GM12892 (cell line): ENCODE measurements at regions not wholly inside any gene's neighbourhood (a gene's known extent, or its start where the extent isn't known, plus 50 kb on each side); places are given as distances from the start of the nearest gene placed in this dataset.

ENCODE experiments used
- DNase-seq: peaks from one replicate; pipeline ENCODE4 v3.0.0; 2011; ENCODE audit not compliant: insufficient read length
- FAIRE-seq: peaks from 2 replicates; lab custom pipeline; 2011; peaks lifted over from hg19 to GRCh38; lab: Jason Lieb, UNC
- POLR2A ChIP-seq: IDR thresholded peaks from 2 replicates; pipeline ENCODE4 v1.6.1; 2011; ENCODE audit warnings: low read depth, low read length, control low read depth
- POLR2AphosphoS5 ChIP-seq: IDR thresholded peaks from 2 replicates; pipeline ENCODE4 v1.6.1; 2011; ENCODE audit warnings: low read depth, low read length, control low read depth
- TAF1 ChIP-seq: IDR thresholded peaks from 2 replicates; pipeline ENCODE4 v1.6.1; 2011; ENCODE audit warnings: low read depth, mild to moderate bottlenecking, control low read depth, low read length, borderline replicate concordance

DNA sequence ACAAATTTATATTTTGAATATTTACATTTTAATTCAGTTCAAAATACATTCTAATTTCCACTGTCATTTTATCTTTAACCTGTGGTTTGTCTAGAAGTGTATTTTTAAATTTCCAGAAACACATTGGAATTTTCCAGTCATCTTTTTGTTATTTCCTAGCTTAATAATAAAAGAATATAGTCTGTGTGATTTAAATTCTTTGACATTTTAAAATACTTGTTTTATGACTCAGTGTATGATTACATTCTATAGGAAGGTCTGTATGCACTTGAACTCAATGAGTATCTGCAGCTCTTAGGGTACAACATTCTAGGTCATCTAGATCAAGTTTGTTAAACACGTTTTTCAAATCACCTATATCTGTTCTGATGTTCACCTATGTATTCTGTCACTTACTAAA, 88.3 kb upstream of the MBOAT2 start:
- FAIRE-seq (peak; percentile 5), DNase-seq (no peak)
- TF ChIP-seq TAF1 (no peak), POLR2AphosphoS5 (no peak), POLR2A (no peak)

- no peak for TF ChIP-seq POLR2AphosphoS5
- no peak for TF ChIP-seq TAF1
- no peak for TF ChIP-seq POLR2A
- DNase-seq = no peak
- FAIRE-seq = no peak
Measured at GRCh38 chr2:9089831-9090230, 86.3 kb upstream of the MBOAT2 start.

DNA sequence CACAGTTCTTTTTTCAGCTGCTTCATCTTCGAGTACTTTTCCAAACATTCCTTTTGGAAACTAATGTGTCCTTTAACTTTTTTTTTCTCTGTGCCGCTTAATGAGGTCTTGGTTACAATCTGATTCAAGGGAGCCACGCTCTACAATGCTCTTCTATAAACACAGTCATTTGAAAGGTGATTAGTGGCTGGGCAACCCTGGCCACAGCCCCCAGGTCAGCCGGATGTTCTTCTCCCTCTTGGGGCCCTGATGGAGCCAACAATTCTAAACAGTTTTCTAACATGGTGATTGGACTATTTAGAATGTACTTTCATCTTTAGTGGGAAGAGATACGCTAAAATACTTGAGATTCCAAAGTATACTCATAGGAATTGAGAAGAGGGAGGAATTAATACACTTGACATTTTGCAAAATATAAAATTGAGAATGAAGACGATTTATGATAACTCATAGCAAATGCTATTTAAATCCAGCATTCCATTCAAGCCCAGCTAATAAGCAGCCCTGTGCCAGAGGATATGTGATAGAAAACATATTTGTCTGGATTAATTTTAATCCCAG, 83.7 kb upstream of the MBOAT2 start:
- no peak for FAIRE-seq
- no peak for DNase-seq
- TF ChIP-seq TAF1 = no peak
- TF ChIP-seq POLR2A = no peak

- DNase-seq (no peak), FAIRE-seq (no peak)
- no peak for TF ChIP-seq POLR2A
- no peak for TF ChIP-seq POLR2AphosphoS5
- TF ChIP-seq TAF1 = no peak
Measured at GRCh38 chr2:9086465-9086864, 83.0 kb upstream of the MBOAT2 start.

DNA sequence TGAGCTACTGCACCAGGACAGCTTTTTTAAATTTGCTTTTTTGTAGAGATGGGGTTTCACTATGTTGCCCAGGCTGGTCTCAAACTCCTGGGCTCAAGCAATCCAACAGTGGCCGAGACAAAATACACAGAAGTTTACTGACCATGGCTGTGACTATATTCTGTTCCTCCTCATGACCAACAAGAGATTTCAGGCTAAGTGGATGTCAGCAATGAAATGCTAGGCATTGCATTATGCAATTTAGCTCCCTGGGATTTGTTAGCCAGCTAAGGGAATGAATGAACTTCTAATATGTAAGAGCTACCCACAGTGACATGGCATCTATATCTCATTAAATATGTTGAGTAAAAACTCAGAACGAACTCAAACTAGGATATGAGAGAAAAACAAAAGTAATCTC, 81.9 kb upstream of the MBOAT2 start:
- FAIRE-seq = no peak
- TF ChIP-seq TAF1 (no peak), POLR2AphosphoS5 (no peak), POLR2A (no peak)
- no peak for DNase-seq

- no peak for DNase-seq
- TF ChIP-seq POLR2AphosphoS5 = no peak
- TF ChIP-seq TAF1 = no peak
- TF ChIP-seq POLR2A = no peak
- FAIRE-seq = no peak
Measured at GRCh38 chr2:9083287-9083686, 79.8 kb upstream of the MBOAT2 start.

GRCh38 chr2:9082158-9082557, 78.7 kb upstream of the MBOAT2 start:
- no peak for FAIRE-seq

DNA sequence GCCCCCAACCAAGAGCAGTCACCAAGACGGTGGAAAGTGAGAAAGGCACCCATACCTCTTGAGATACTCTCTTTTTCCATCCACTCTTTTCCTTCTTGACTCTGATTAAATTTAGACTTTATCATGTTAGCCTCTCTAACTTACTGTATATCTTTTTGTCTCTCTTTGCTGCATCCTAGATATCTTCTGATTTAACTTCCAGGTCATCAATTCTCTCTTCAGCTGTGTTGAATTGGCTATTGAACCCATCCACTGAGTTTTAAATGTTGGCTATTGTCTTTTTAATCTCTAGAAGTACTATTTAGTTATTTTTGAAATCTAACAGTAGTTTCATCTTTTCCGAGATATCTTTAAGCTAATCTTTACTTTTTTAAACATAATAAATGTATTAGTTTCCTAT, 78.3 kb upstream of the MBOAT2 start:
- no peak for FAIRE-seq
- TF ChIP-seq TAF1 = no peak
- no peak for TF ChIP-seq POLR2A
- TF ChIP-seq POLR2AphosphoS5 = no peak

More at GRCh38 chr2:9082158-9082557, 78.7 kb upstream of the MBOAT2 start:
- no peak for TF ChIP-seq POLR2A
- TF ChIP-seq POLR2AphosphoS5 = no peak
- no peak for TF ChIP-seq TAF1
- DNase-seq = no peak

GRCh38 chr2:9078405-9078804, 74.9 kb upstream of the MBOAT2 start:
- no peak for DNase-seq
- TF ChIP-seq POLR2AphosphoS5 (no peak), TAF1 (no peak), POLR2A (no peak)
- FAIRE-seq = no peak

More for the DNA sequence above, 78.3 kb upstream of the MBOAT2 start:
- DNase-seq = no peak

DNA sequence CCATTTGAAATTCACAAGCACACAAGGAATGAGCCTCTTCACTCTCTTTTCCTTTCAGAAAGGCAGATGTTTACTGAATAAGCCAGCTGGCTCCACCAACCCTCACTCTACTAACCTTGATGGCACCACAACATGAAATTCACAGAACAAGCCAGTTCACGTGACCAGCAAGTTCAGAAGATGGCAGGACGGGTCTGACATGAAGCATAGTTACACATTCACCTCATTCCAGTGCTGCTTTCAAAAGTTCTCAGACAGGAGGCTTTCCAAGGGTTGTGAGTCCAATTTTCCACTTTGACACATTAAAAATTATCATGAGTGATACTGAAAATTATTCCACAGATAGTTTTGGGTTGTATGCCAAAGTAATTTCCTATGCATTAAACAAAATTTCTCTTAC, 74.2 kb upstream of the MBOAT2 start:
- FAIRE-seq (no peak), DNase-seq (no peak)
- TF ChIP-seq TAF1 (no peak), POLR2AphosphoS5 (no peak), POLR2A (no peak)

DNA sequence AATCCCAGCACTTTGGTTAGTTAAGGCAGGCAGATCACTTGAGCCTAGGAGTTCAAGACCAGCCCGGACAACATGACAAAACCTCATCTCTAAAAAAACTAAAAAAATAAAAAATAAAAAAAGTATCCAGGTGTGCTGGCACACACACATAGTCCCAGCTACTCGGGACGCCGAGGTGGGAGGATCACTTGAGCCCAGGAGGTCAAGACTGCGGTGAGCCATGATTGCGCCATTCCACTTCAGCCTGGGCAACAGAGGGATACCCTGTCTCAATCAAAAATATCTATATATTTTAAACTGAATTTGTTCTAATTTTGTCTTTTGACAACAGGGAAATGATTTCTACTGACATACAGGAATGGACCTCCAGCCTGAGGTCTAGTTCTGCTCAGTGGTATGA, 73.3 kb upstream of the MBOAT2 start:
- no peak for FAIRE-seq
- DNase-seq = no peak
- TF ChIP-seq POLR2AphosphoS5 (no peak), TAF1 (no peak), POLR2A (no peak)

- no peak for DNase-seq
- TF ChIP-seq TAF1 (no peak), POLR2AphosphoS5 (no peak), POLR2A (no peak)
- no peak for FAIRE-seq
Measured at GRCh38 chr2:9076210-9076609, 72.7 kb upstream of the MBOAT2 start.
